ENCODE measurements at regions not wholly inside any gene's neighbourhood (a gene's known extent, or its start where the extent isn't known, plus 50 kb on each side); places are given as distances from the start of the nearest gene placed in this dataset.

GRCh38 chr7:42461537-42461936 lies 224.5 kb upstream of the GLI3 start:
- H3K4me3 ChIP-seq (ENCODE audit: low read length), result no peak overlapping the region
- no peak overlapping the region for H2AFZ ChIP-seq (ENCODE audit: low read depth, low read length)
- H3K4me1 ChIP-seq (ENCODE audit: insufficient read depth, low read length), result no peaks in the 10 kb centered on the region

GRCh38 chr7:42460933-42461332 lies 223.9 kb upstream of the GLI3 start:
- Histone ChIP-seq H2AFZ (ENCODE audit: low read depth, low read length) (no peak overlapping the region), H3K4me1 (ENCODE audit: insufficient read depth, low read length) (no peaks in the 10 kb centered on the region), H3K36me3 (ENCODE audit: insufficient read depth, low read length) (no peaks in the 10 kb centered on the region), H3K9me3 (ENCODE audit: low read length) (no peaks in the 10 kb centered on the region), H3K4me3 (ENCODE audit: low read length) (no peak overlapping the region), H3K27me3 (ENCODE audit: insufficient read depth, low read length) (no peaks in the 10 kb centered on the region)

More at GRCh38 chr7:42461537-42461936, 224.5 kb upstream of the GLI3 start:
- H3K9me3 ChIP-seq (ENCODE audit: low read length), result no peaks in the 10 kb centered on the region
- H3K36me3 ChIP-seq (ENCODE audit: insufficient read depth, low read length), result no peaks in the 10 kb centered on the region
- no peaks in the 10 kb centered on the region for H3K27me3 ChIP-seq (ENCODE audit: insufficient read depth, low read length)

GRCh38 chr7:42460148-42460547 lies 223.1 kb upstream of the GLI3 start:
- H2AFZ ChIP-seq (ENCODE audit: low read depth, low read length), result no peak overlapping the region
- H3K4me1 ChIP-seq (ENCODE audit: insufficient read depth, low read length), result no peaks in the 10 kb centered on the region
- no peaks in the 10 kb centered on the region for H3K27me3 ChIP-seq (ENCODE audit: insufficient read depth, low read length)
- no peak overlapping the region for H3K4me3 ChIP-seq (ENCODE audit: low read length)
- no peaks in the 10 kb centered on the region for H3K36me3 ChIP-seq (ENCODE audit: insufficient read depth, low read length)
- no peaks in the 10 kb centered on the region for H3K9me3 ChIP-seq (ENCODE audit: low read length)

- H3K27me3 ChIP-seq (ENCODE audit: insufficient read depth, low read length), result no peaks in the 10 kb centered on the region
- H2AFZ ChIP-seq (ENCODE audit: low read depth, low read length), result no peak overlapping the region
- H3K36me3 ChIP-seq (ENCODE audit: insufficient read depth, low read length), result no peaks in the 10 kb centered on the region
- H3K4me1 ChIP-seq (ENCODE audit: insufficient read depth, low read length), result no peaks in the 10 kb centered on the region
- H3K9me3 ChIP-seq (ENCODE audit: low read length), result no peaks in the 10 kb centered on the region
- H3K4me3 ChIP-seq (ENCODE audit: low read length), result no peak overlapping the region
Measured at GRCh38 chr7:42457663-42458062, 220.7 kb upstream of the GLI3 start.

- H3K4me3 ChIP-seq (ENCODE audit: low read length), result no peak overlapping the region
- H3K4me1 ChIP-seq (ENCODE audit: insufficient read depth, low read length), result no peaks in the 10 kb centered on the region
- H3K27me3 ChIP-seq (ENCODE audit: insufficient read depth, low read length), result no peaks in the 10 kb centered on the region
- no peaks in the 10 kb centered on the region for H3K36me3 ChIP-seq (ENCODE audit: insufficient read depth, low read length)
- H2AFZ ChIP-seq (ENCODE audit: low read depth, low read length), result no peak overlapping the region
- no peaks in the 10 kb centered on the region for H3K9me3 ChIP-seq (ENCODE audit: low read length)
Measured at GRCh38 chr7:42456756-42457276, 219.8 kb upstream of the GLI3 start.

- H2AFZ ChIP-seq (ENCODE audit: low read depth, low read length), result no peak overlapping the region
- no peaks in the 10 kb centered on the region for H3K9me3 ChIP-seq (ENCODE audit: low read length)
- no peaks in the 10 kb centered on the region for H3K27me3 ChIP-seq (ENCODE audit: insufficient read depth, low read length)
- H3K4me1 ChIP-seq (ENCODE audit: insufficient read depth, low read length), result no peaks in the 10 kb centered on the region
- H3K36me3 ChIP-seq (ENCODE audit: insufficient read depth, low read length), result no peaks in the 10 kb centered on the region
- H3K4me3 ChIP-seq (ENCODE audit: low read length), result no peak overlapping the region
Measured at GRCh38 chr7:42456267-42456666, 219.3 kb upstream of the GLI3 start.

- Histone ChIP-seq H3K27me3 (ENCODE audit: insufficient read depth, low read length) (no peaks in the 10 kb centered on the region), H2AFZ (ENCODE audit: low read depth, low read length) (no peak overlapping the region), H3K4me3 (ENCODE audit: low read length) (no peak overlapping the region), H3K9me3 (ENCODE audit: low read length) (no peaks in the 10 kb centered on the region), H3K36me3 (ENCODE audit: insufficient read depth, low read length) (no peaks in the 10 kb centered on the region), H3K4me1 (ENCODE audit: insufficient read depth, low read length) (no peaks in the 10 kb centered on the region)
Measured at GRCh38 chr7:42453931-42454361, 216.9 kb upstream of the GLI3 start.

- no peaks in the 10 kb centered on the region for H3K36me3 ChIP-seq (ENCODE audit: insufficient read depth, low read length)
- H3K27me3 ChIP-seq (ENCODE audit: insufficient read depth, low read length), result no peaks in the 10 kb centered on the region
- no peak overlapping the region for H3K4me3 ChIP-seq (ENCODE audit: low read length)
- no peaks in the 10 kb centered on the region for H3K9me3 ChIP-seq (ENCODE audit: low read length)
- no peak overlapping the region for H2AFZ ChIP-seq (ENCODE audit: low read depth, low read length)
- no peaks in the 10 kb centered on the region for H3K4me1 ChIP-seq (ENCODE audit: insufficient read depth, low read length)
Measured at GRCh38 chr7:42452356-42452755, 215.3 kb upstream of the GLI3 start.

GRCh38 chr7:42449431-42449830 lies 212.4 kb upstream of the GLI3 start:
- Histone ChIP-seq H2AFZ (ENCODE audit: low read depth, low read length) (no peak overlapping the region), H3K4me3 (ENCODE audit: low read length) (no peak overlapping the region), H3K4me1 (ENCODE audit: insufficient read depth, low read length) (no peaks in the 10 kb centered on the region), H3K9me3 (ENCODE audit: low read length) (peaks cover 3% of the 10 kb centered on the region), H3K27me3 (ENCODE audit: insufficient read depth, low read length) (no peaks in the 10 kb centered on the region), H3K36me3 (ENCODE audit: insufficient read depth, low read length) (no peaks in the 10 kb centered on the region)

GRCh38 chr7:42448901-42449300 lies 211.9 kb upstream of the GLI3 start:
- no peaks in the 10 kb centered on the region for H3K27me3 ChIP-seq (ENCODE audit: insufficient read depth, low read length)
- H3K4me1 ChIP-seq (ENCODE audit: insufficient read depth, low read length), result no peaks in the 10 kb centered on the region
- H3K9me3 ChIP-seq (ENCODE audit: low read length), result peaks cover 3% of the 10 kb centered on the region
- H3K4me3 ChIP-seq (ENCODE audit: low read length), result no peak overlapping the region
- no peak overlapping the region for H2AFZ ChIP-seq (ENCODE audit: low read depth, low read length)
- no peaks in the 10 kb centered on the region for H3K36me3 ChIP-seq (ENCODE audit: insufficient read depth, low read length)

- H3K9me3 ChIP-seq (ENCODE audit: low read length), result peaks cover 10% of the 10 kb centered on the region
- no peaks in the 10 kb centered on the region for H3K4me1 ChIP-seq (ENCODE audit: insufficient read depth, low read length)
- H3K4me3 ChIP-seq (ENCODE audit: low read length), result no peak overlapping the region
Measured at GRCh38 chr7:42445691-42446090, 208.7 kb upstream of the GLI3 start.

GRCh38 chr7:42440951-42441350 lies 203.9 kb upstream of the GLI3 start:
- H3K4me3 ChIP-seq (ENCODE audit: low read length), result no peak overlapping the region
- no peaks in the 10 kb centered on the region for H3K4me1 ChIP-seq (ENCODE audit: insufficient read depth, low read length)
- peaks cover 10% of the 10 kb centered on the region for H3K9me3 ChIP-seq (ENCODE audit: low read length)
- no peaks in the 10 kb centered on the region for H3K27me3 ChIP-seq (ENCODE audit: insufficient read depth, low read length)
- H3K36me3 ChIP-seq (ENCODE audit: insufficient read depth, low read length), result no peaks in the 10 kb centered on the region
- H2AFZ ChIP-seq (ENCODE audit: low read depth, low read length), result no peak overlapping the region

More at GRCh38 chr7:42445691-42446090, 208.7 kb upstream of the GLI3 start:
- no peaks in the 10 kb centered on the region for H3K27me3 ChIP-seq (ENCODE audit: insufficient read depth, low read length)
- H3K36me3 ChIP-seq (ENCODE audit: insufficient read depth, low read length), result no peaks in the 10 kb centered on the region
- no peak overlapping the region for H2AFZ ChIP-seq (ENCODE audit: low read depth, low read length)

GRCh38 chr7:42432644-42433043 lies 195.6 kb upstream of the GLI3 start:
- Histone ChIP-seq H2AFZ (ENCODE audit: low read depth, low read length) (no peak overlapping the region), H3K4me3 (ENCODE audit: low read length) (no peak overlapping the region), H3K36me3 (ENCODE audit: insufficient read depth, low read length) (no peaks in the 10 kb centered on the region)

GRCh38 chr7:42431873-42432272 lies 194.9 kb upstream of the GLI3 start:
- H3K4me1 ChIP-seq (ENCODE audit: insufficient read depth, low read length), result no peaks in the 10 kb centered on the region
- H3K4me3 ChIP-seq (ENCODE audit: low read length), result no peak overlapping the region
- H3K36me3 ChIP-seq (ENCODE audit: insufficient read depth, low read length), result no peaks in the 10 kb centered on the region
- no peaks in the 10 kb centered on the region for H3K9me3 ChIP-seq (ENCODE audit: low read length)
- no peak overlapping the region for H2AFZ ChIP-seq (ENCODE audit: low read depth, low read length)
- no peaks in the 10 kb centered on the region for H3K27me3 ChIP-seq (ENCODE audit: insufficient read depth, low read length)

More at GRCh38 chr7:42432644-42433043, 195.6 kb upstream of the GLI3 start:
- Histone ChIP-seq H3K27me3 (ENCODE audit: insufficient read depth, low read length) (no peaks in the 10 kb centered on the region), H3K4me1 (ENCODE audit: insufficient read depth, low read length) (no peaks in the 10 kb centered on the region), H3K9me3 (ENCODE audit: low read length) (no peaks in the 10 kb centered on the region)
